ENCODE measurements at regions not wholly inside any gene's neighbourhood (a gene's known extent, or its start where the extent isn't known, plus 50 kb on each side); places are given as distances from the start of the nearest gene placed in this dataset.

DNA sequence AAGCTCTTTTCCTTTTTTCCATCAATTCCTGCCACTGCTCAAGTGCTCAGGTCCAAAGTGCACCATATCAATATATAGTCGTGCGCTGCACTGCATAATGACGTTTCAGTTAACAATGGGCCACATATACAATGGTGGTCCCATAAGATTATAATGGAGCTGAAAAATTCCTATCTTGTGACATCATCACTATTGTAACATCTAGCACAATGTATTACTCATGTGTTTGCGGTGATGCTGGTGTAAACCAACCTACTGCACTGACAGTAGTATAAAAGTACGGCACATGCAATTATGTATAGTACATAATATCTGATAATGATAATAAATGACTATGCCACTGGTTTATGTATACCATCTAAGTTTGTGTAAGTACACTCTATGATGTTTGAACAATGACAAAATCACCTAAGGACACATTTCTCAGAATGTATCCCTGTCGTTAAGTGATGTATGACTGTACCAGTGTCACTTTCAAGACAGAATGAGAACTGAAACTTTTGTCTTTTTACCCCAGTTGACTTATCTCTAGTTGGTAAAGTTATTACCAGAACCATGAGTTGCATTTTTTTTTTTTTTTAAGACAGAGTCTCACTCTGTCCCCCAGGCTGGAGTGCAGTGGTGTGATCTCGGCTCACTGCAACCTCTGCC is 53.7 kb upstream of the INSM2 start:
- Mint-ChIP-seq H3K27me3 (peaks cover 24% of the 10 kb centered on the region), H3K4me1 (ENCODE audit: low read depth) (no peaks in the 10 kb centered on the region), H3K9me3 (no peaks in the 10 kb centered on the region), H3K27ac (no peak overlapping the region), H3K36me3 (ENCODE audit: low read depth) (no peaks in the 10 kb centered on the region), H3K4me3 (no peak overlapping the region)
- Histone ChIP-seq H3K4me1 (ENCODE audit: insufficient read depth, low read length) (no peaks in the 10 kb centered on the region), H3K36me3 (ENCODE audit: insufficient read depth, low read length) (no peaks in the 10 kb centered on the region), H3K27ac (ENCODE audit: low read depth in 1 of 2, low read length in 2 of 2) (no peak overlapping the region), H3K9me3 (ENCODE audit: control insufficient read depth in 1 of 2, insufficient read depth in 1 of 2, low read length in 2 of 2) (no peaks in the 10 kb centered on the region), H3K4me3 (ENCODE audit: low read length) (no peak overlapping the region), H3K27me3 (ENCODE audit: control insufficient read depth in 1 of 2, insufficient read depth in 2 of 2, low read length in 2 of 2) (peaks cover 0 to 6% of the 10 kb centered on the region in 2 experiments)
- no peak for ATAC-seq (ENCODE audit: poor library complexity)
- no peak for DNase-seq
- intact Hi-C loops (cut with DNase I, micrococcal nuclease), result no loop called here
- POLR2A ChIA-PET, result no interaction called here
- CTCF ChIA-PET, result no interaction called here
- TF ChIP-seq, protein P1, sequence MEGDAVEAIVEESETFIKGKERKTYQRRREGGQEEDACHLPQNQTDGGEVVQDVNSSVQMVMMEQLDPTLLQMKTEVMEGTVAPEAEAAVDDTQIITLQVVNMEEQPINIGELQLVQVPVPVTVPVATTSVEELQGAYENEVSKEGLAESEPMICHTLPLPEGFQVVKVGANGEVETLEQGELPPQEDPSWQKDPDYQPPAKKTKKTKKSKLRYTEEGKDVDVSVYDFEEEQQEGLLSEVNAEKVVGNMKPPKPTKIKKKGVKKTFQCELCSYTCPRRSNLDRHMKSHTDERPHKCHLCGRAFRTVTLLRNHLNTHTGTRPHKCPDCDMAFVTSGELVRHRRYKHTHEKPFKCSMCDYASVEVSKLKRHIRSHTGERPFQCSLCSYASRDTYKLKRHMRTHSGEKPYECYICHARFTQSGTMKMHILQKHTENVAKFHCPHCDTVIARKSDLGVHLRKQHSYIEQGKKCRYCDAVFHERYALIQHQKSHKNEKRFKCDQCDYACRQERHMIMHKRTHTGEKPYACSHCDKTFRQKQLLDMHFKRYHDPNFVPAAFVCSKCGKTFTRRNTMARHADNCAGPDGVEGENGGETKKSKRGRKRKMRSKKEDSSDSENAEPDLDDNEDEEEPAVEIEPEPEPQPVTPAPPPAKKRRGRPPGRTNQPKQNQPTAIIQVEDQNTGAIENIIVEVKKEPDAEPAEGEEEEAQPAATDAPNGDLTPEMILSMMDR (IDR thresholded peaks at IDR 0.05), result no peak

- no peak for ATAC-seq (ENCODE audit: poor library complexity)
- TF ChIP-seq, protein P1 (IDR thresholded peaks at IDR 0.05), result no peak
- Mint-ChIP-seq H3K4me3 (no peak overlapping the region), H3K4me1 (ENCODE audit: low read depth) (no peaks in the 10 kb centered on the region), H3K36me3 (ENCODE audit: low read depth) (no peaks in the 10 kb centered on the region), H3K27ac (no peak overlapping the region), H3K27me3 (peaks cover 17% of the 10 kb centered on the region), H3K9me3 (no peaks in the 10 kb centered on the region)
- no peaks in the 10 kb centered on the region for H3K4me1 ChIP-seq (ENCODE audit: insufficient read depth, low read length)
- H3K4me3 ChIP-seq (ENCODE audit: low read length), result no peak overlapping the region
- no peak overlapping the region for H3K27ac ChIP-seq (ENCODE audit: low read depth in 1 of 2, low read length in 2 of 2)
- intact Hi-C loops (cut with DNase I, micrococcal nuclease), result no loop called here
- no peaks in the 10 kb centered on the region for H3K9me3 ChIP-seq (ENCODE audit: control insufficient read depth in 1 of 2, insufficient read depth in 1 of 2, low read length in 2 of 2)
- ChIA-PET POLR2A (no interaction called here), CTCF (no interaction called here)
- no peaks in the 10 kb centered on the region for H3K36me3 ChIP-seq (ENCODE audit: insufficient read depth, low read length)
- peaks cover 0 to 6% of the 10 kb centered on the region in 2 experiments for H3K27me3 ChIP-seq (ENCODE audit: control insufficient read depth in 1 of 2, insufficient read depth in 2 of 2, low read length in 2 of 2)
- no peak for DNase-seq
These were observed 50.9 kb upstream of the INSM2 start for GRCh38 chr14:35482994-35483515.
